GM13977 (cell line): ENCODE measurements at regions not wholly inside any gene's neighbourhood (a gene's known extent, or its start where the extent isn't known, plus 50 kb on each side); places are given as distances from the start of the nearest gene placed in this dataset.

Experiments used
- DNase-seq: peaks from one replicate; pipeline ENCODE4 v3.0.0; 2012; ENCODE audit warnings: low spot score
- CTCF ChIP-seq: IDR thresholded peaks from 2 replicates; pipeline ENCODE4 v1.5.1; 2012; ENCODE audit warnings: mild to moderate bottlenecking, control low read depth; ENCODE audit not compliant: insufficient read depth; ENCODE audit errors: extremely low read depth, missing control alignments
- in situ Hi-C: fragments of 300-500 bp; cut with MboI; formaldehyde crosslinking; loops from one replicate; pipeline ENCODE4 v1.12.0; 2022; ENCODE audit warnings: low sequenced_read_pairs, low pct_unique_long_range_greater_than_20kb, mixed read lengths, inconsistent platforms; ENCODE audit not compliant: unreplicated experiment

DNA sequence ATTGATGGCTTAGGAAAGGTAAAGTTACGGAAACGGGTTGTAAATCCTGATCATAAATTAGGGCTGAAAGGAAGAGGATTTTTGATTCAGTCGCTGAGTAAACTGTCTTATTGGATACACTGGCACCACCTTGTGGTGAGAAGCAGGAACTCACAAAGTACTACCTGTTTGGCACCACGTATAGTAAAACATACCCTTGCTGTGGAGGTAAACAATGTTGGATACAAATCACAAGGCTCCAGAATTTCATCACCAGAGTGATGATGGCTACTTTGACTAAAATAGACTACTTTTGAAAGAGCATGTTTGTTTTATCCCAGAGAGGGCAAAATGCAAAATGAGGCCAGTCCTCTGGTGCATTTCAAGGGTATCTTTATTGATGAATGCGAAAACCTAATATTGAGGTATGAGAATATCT, 216.9 kb downstream of the IGSF11 start:
- TF ChIP-seq CTCF, result peak; percentile 76
- DNase-seq, result peak; percentile 60
- in situ Hi-C loops, result no loop called here

DNA sequence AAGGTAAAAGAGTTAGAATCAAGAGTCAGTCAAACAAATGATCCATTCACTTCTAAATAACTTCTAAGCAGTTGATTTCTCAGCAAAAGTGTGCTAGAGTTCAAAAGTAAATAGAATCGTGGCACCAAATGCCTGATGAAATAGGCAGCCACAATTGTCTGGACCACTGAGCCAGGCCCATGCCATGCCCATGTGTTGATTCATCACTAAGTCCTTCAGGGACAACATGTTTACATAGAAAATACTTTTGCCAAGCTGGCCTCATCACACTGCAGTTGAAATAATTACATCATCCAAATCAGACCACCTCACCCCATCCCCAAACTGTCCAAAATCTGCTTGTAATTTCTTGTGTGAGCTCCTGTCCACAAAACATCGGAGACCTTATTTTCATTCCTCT, 216.3 kb downstream of the IGSF11 start:
- no peak for TF ChIP-seq CTCF
- DNase-seq, result no peak
- in situ Hi-C loops, result no loop called here

GRCh38 chr3:118823626-118824025, 211.0 kb downstream of the IGSF11 start:
- TF ChIP-seq CTCF, result no peak
- in situ Hi-C loops, result no loop called here
- DNase-seq, result no peak

GRCh38 chr3:118827446-118827845, 207.2 kb downstream of the IGSF11 start:
- in situ Hi-C loops, result no loop called here
- no peak for TF ChIP-seq CTCF
- no peak for DNase-seq

DNA sequence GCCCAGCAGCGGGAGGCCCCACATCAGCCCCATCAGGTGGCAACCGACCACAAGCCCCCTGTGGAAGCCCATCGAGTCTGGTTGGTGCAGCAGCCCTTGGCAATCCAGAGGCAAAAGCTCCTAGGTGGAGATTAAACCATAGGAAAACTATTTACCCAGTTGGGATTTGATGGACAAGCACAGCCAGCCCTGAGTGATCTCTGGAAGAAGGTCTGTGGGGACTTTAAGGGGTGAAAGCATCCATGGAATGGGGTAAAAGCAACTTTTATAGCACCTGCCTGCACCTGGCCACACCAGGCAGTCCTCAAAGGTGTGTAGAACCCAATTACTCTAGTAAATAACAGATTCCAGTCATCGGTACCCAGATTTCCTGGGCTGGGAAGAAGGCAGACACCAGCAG, 206.3 kb downstream of the IGSF11 start:
- in situ Hi-C loops, result no loop called here
- no peak for TF ChIP-seq CTCF
- DNase-seq, result no peak

DNA sequence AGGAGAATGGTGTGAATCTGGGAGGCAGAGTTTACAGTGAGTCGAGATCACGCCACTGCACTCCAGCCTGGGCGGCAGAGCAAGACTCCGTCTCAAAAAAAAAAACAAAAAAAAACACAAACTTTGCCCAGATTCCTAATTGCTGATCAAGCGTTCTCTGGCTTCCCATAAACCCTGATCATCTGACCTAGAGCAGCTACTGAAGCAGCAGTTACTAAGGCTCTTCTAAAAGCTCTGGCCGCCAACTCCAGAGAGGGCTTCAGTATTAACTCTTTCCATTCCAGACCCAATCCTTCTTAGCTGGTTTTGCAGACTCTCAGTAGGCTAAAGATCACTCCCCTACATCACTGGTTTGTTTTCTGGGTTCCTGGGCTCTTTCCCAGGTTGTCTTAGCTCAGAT, 201.6 kb downstream of the IGSF11 start:
- no peak for TF ChIP-seq CTCF
- in situ Hi-C loops, result no loop called here
- DNase-seq, result no peak

- DNase-seq, result no peak
- in situ Hi-C loops, result no loop called here
- TF ChIP-seq CTCF, result no peak
Measured at GRCh38 chr3:118838871-118839270, 195.8 kb downstream of the IGSF11 start.
